ENCODE measurements at regions not wholly inside any gene's neighbourhood (a gene's known extent, or its start where the extent isn't known, plus 50 kb on each side); places are given as distances from the start of the nearest gene placed in this dataset.

GRCh38 chr2:144607891-144608521 lies 88.1 kb upstream of the ZEB2 start:
- TF ChIP-seq, protein P1, sequence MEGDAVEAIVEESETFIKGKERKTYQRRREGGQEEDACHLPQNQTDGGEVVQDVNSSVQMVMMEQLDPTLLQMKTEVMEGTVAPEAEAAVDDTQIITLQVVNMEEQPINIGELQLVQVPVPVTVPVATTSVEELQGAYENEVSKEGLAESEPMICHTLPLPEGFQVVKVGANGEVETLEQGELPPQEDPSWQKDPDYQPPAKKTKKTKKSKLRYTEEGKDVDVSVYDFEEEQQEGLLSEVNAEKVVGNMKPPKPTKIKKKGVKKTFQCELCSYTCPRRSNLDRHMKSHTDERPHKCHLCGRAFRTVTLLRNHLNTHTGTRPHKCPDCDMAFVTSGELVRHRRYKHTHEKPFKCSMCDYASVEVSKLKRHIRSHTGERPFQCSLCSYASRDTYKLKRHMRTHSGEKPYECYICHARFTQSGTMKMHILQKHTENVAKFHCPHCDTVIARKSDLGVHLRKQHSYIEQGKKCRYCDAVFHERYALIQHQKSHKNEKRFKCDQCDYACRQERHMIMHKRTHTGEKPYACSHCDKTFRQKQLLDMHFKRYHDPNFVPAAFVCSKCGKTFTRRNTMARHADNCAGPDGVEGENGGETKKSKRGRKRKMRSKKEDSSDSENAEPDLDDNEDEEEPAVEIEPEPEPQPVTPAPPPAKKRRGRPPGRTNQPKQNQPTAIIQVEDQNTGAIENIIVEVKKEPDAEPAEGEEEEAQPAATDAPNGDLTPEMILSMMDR (conservative IDR thresholded peaks at IDR 0.05; ENCODE audit: low read depth, low read length) = no peak
- DNase-seq (ENCODE audit: low read depth) = no peak
- H3K4me3 ChIP-seq (ENCODE audit: low read length) = no peak overlapping the region

GRCh38 chr2:144607099-144607498 lies 87.2 kb upstream of the ZEB2 start:
- no peak overlapping the region for H3K4me3 ChIP-seq (ENCODE audit: low read length)
- no peak for DNase-seq (ENCODE audit: low read depth)
- TF ChIP-seq, protein P1 (conservative IDR thresholded peaks at IDR 0.05; ENCODE audit: low read depth, low read length) = no peak

DNA sequence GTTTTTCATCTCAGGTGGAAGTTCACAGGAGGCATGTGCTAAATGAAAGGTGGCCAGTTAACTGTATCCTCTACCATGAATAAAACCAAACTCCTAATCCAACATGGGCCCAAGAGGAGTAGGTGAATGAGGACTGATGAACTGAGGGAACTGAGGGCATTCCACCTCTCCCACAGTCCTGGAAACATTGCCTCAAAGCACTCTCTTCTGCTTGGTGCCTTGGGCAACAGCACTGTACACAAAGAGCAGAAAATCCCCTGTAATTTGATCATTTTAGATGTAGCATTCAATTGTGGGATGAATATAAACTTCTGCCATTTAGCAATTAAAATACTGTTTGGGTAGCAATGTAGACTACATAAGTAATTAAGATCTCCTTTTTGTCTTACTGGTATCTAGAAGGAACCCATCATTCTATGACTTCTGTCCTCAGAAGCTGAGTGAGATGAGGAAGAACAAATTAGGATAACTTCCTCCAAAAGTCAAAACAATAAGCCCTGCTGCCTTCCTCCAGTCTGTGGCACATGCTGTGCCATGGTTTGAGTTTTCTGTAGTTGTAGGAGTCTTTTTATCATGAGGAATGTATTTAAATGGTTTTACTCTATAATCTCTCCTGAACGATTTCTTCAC lies 86.7 kb upstream of the ZEB2 start:
- TF ChIP-seq, protein P1 (conservative IDR thresholded peaks at IDR 0.05; ENCODE audit: low read depth, low read length) = no peak
- DNase-seq (ENCODE audit: low read depth) = no peak
- no peak overlapping the region for H3K4me3 ChIP-seq (ENCODE audit: low read length)

DNA sequence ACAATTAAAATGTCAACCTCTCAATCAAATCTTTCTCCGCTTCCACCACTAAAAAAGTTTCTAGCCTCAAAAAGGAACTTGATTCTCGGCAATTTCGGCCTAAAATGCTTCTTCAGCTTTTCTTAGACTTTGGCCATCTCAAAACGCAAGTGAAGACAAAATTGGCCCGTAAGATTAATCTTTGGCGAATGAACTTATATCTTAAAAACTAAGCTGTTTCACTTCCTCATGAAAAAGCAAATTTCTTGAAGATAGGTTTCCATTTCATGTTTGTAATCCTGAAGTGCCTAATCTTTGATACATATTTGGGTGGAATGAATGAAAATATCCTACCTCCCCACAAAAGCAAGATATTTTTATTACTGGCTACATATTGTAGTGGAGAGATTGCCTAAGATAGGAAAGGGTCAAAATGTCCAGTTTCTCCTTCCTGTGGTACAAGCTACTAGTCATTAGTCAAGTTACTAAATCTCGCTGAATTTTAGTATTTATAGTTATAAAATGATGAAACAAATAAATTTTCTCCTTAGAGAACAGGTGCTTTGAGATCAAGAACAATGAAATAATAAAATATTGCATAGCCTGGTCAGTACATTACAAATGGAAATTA lies 85.4 kb upstream of the ZEB2 start:
- TF ChIP-seq, protein P1 (conservative IDR thresholded peaks at IDR 0.05; ENCODE audit: low read depth, low read length) = no peak
- H3K4me3 ChIP-seq (ENCODE audit: low read length) = no peak overlapping the region
- no peak for DNase-seq (ENCODE audit: low read depth)

- TF ChIP-seq, protein P1 (conservative IDR thresholded peaks at IDR 0.05; ENCODE audit: low read depth, low read length) = no peak
- H3K4me3 ChIP-seq (ENCODE audit: low read length) = no peak overlapping the region
- DNase-seq (ENCODE audit: low read depth) = no peak
These were observed 83.4 kb upstream of the ZEB2 start for GRCh38 chr2:144603334-144603733.

DNA sequence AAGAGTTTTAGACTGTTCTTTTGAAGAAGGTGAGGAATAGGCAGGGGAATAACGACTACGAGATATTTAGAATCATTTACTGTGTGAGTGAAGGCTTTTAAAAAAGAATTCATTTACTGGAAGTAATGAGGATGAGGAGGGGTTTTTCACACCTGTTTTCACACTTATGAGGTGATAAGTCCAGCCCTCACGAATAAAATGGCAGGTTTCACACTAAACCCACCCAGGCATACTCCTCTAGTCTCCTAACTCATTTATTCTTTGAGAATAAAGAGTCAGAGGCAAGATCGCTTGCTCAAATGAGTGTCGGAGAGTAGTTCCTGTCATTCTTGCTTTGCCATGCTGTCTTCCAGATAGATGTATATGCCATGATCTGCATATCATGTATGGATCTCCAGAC lies 79.0 kb upstream of the ZEB2 start:
- TF ChIP-seq, protein P1 (conservative IDR thresholded peaks at IDR 0.05; ENCODE audit: low read depth, low read length) = no peak
- DNase-seq (ENCODE audit: low read depth) = no peak
- H3K4me3 ChIP-seq (ENCODE audit: low read length) = no peak overlapping the region
